ENCODE measurements at regions not wholly inside any gene's neighbourhood (a gene's known extent, or its start where the extent isn't known, plus 50 kb on each side); places are given as distances from the start of the nearest gene placed in this dataset. TPM values are rescaled to one million over a fixed set of nuclear protein-coding genes. Genes with fewer than 3 reads are reported as not detected.

Small RNA genes lying in the stretch of these regions (small RNA-seq; reads per million reads assigned to genes)
- gene RF00026: not detected
- gene RNU6-1168P: not detected

All from hematopoietic multipotent progenitor cell (in vitro differentiated cells).